OCI-LY7 (cell line): ENCODE measurements at regions not wholly inside any gene's neighbourhood (a gene's known extent, or its start where the extent isn't known, plus 50 kb on each side); places are given as distances from the start of the nearest gene placed in this dataset.

Experiments used
- BruUV-seq: library from RNA; stranded (reverse); fragments of 400-500 nt; replicated peaks from 2 replicates; lab custom pipeline; 2021; lab: Mats Ljungman, UMichigan
- CTCF ChIA-PET: fragments of 300-600 bp; sonication (Branson Sonifier 250); formaldehyde crosslinking; loops from one replicate; lab custom pipeline; 2022; ENCODE audit warnings: antibody characterized with exemption; ENCODE audit not compliant: unreplicated experiment; lab: Charles Lee
- POLR2A ChIA-PET: fragments of 300-600 bp; sonication (Branson Sonifier 250); formaldehyde crosslinking; loops from one replicate; lab custom pipeline; 2022; ENCODE audit warnings: antibody characterized with exemption; lab: Charles Lee
- DNase-seq: peaks from one replicate; pipeline ENCODE4 v3.0.0-alpha.2; 2015; ENCODE audit warnings: low spot score
- H2AFZ ChIP-seq: fragments of 200-600 bp; sonication (generic), shearing (Covaris generic); 2 replicates; pipeline ENCODE4 v1.6.1; 2014; ENCODE audit warnings: mild to moderate bottlenecking, antibody characterized with exemption, low read length, moderate library complexity
- H3K27ac ChIP-seq: fragments of 200-600 bp; sonication (generic); 2 replicates; pipeline ENCODE4 v1.5.1; 2014; ENCODE audit warnings: mixed run types, low read depth, mild to moderate bottlenecking, moderate library complexity, low read length, inconsistent platforms; ENCODE audit not compliant: poor library complexity, severe bottlenecking
- H3K36me3 ChIP-seq: fragments of 200-600 bp; sonication (generic); 2 replicates; pipeline ENCODE4 v1.6.1; 2014; ENCODE audit warnings: mild to moderate bottlenecking, antibody characterized with exemption, low read length, moderate library complexity, mixed read lengths; ENCODE audit not compliant: insufficient read depth
- H3K4me1 ChIP-seq: fragments of 200-600 bp; sonication (generic); 2 replicates; pipeline ENCODE4 v1.5.1; 2014; ENCODE audit warnings: mild to moderate bottlenecking, low read length; ENCODE audit not compliant: insufficient read depth, poor library complexity, severe bottlenecking
- H3K4me2 ChIP-seq: fragments of 200-600 bp; sonication (generic); 2 replicates; pipeline ENCODE4 v1.6.1; 2014; ENCODE audit warnings: mild to moderate bottlenecking, low read length
- H3K4me3 ChIP-seq: fragments of 200-600 bp; sonication (generic); 2 replicates; pipeline ENCODE4 v1.5.1; 2014; ENCODE audit warnings: mild to moderate bottlenecking, low read depth, low read length; ENCODE audit not compliant: poor library complexity, severe bottlenecking
- H3K79me2 ChIP-seq: fragments of 200-600 bp; sonication (generic); 2 replicates; pipeline ENCODE4 v1.6.1; 2016; ENCODE audit warnings: low read depth, mild to moderate bottlenecking, low read length, moderate library complexity, mixed read lengths; ENCODE audit not compliant: insufficient read depth
- H3K9me2 ChIP-seq: fragments of 200-600 bp; sonication (generic); 2 replicates; pipeline ENCODE4 v1.6.1; 2016; ENCODE audit warnings: mild to moderate bottlenecking, low read length, mixed read lengths; ENCODE audit not compliant: insufficient read depth
- H3K9me3 ChIP-seq: fragments of 200-600 bp; sonication (generic); 2 replicates; pipeline ENCODE4 v1.6.1; 2014; ENCODE audit warnings: mild to moderate bottlenecking, mixed run types, low read length, mixed read lengths
- H4K20me1 ChIP-seq: fragments of 200-600 bp; sonication (generic); 2 replicates; pipeline ENCODE4 v1.6.1; 2014; ENCODE audit warnings: mild to moderate bottlenecking, antibody characterized with exemption, low read length, moderate library complexity, mixed read lengths; ENCODE audit not compliant: insufficient read depth
- CTCF ChIP-seq: fragments of 200-600 bp; sonication (generic); conservative IDR thresholded peaks from 2 replicates; pipeline ENCODE4 v1.5.1; 2014; ENCODE audit warnings: mild to moderate bottlenecking, antibody characterized with exemption, low read length, moderate library complexity, mixed read lengths
- EZH2phosphoT487 ChIP-seq: fragments of 200-600 bp; sonication (generic); IDR thresholded peaks from 2 replicates; pipeline ENCODE4 v1.6.1; 2018; ENCODE audit warnings: low read depth, borderline replicate concordance, mild to moderate bottlenecking, mixed run types, antibody characterized with exemption, low read length, moderate library complexity, mixed read lengths
- intact Hi-C: fragments of 100-400 bp; cut with micrococcal nuclease; formaldehyde crosslinking; loops from one replicate; pipeline ENCODE4 v1.10.0; 2022; ENCODE audit not compliant: unreplicated experiment

- no peak overlapping the region for H3K4me3 ChIP-seq
- no peaks in the 10 kb centered on the region for H4K20me1 ChIP-seq
- H3K9me3 ChIP-seq, result no peaks in the 10 kb centered on the region
- CTCF ChIA-PET, result no interaction called here
- H3K9me2 ChIP-seq, result no peaks in the 10 kb centered on the region
- no peaks in the 10 kb centered on the region for H3K4me1 ChIP-seq
- H2AFZ ChIP-seq, result no peak overlapping the region
- no peaks in the 10 kb centered on the region for H3K36me3 ChIP-seq
- POLR2A ChIA-PET, result no interaction called here
- DNase-seq, result no peak
- BruUV-seq, result no TSS peak
- H3K4me2 ChIP-seq, result no peak overlapping the region
- H3K79me2 ChIP-seq, result no peaks in the 10 kb centered on the region
- no peak overlapping the region for H3K27ac ChIP-seq
- TF ChIP-seq CTCF (no peak), EZH2phosphoT487 (no peak)
- intact Hi-C loops, result no loop called here
Measured at GRCh38 chrX:4706961-4707360, 993.5 kb upstream of the PRKX start.

GRCh38 chrX:4690521-4690920 is 977.1 kb upstream of the PRKX start:
- Histone ChIP-seq H3K4me3 (no peak overlapping the region), H3K9me3 (no peaks in the 10 kb centered on the region), H3K27ac (no peak overlapping the region), H3K9me2 (no peaks in the 10 kb centered on the region), H3K36me3 (no peaks in the 10 kb centered on the region), H3K4me1 (no peaks in the 10 kb centered on the region), H3K4me2 (no peak overlapping the region), H3K79me2 (no peaks in the 10 kb centered on the region), H4K20me1 (no peaks in the 10 kb centered on the region), H2AFZ (no peak overlapping the region)
- BruUV-seq, result no TSS peak
- intact Hi-C loops, result no loop called here
- ChIA-PET POLR2A (no interaction called here), CTCF (no interaction called here)
- no peak for DNase-seq
- TF ChIP-seq EZH2phosphoT487 (no peak), CTCF (no peak)

- Histone ChIP-seq H3K9me2 (no peaks in the 10 kb centered on the region), H3K4me3 (no peak overlapping the region), H3K36me3 (no peaks in the 10 kb centered on the region), H3K4me2 (no peak overlapping the region), H3K79me2 (no peaks in the 10 kb centered on the region), H4K20me1 (no peaks in the 10 kb centered on the region), H3K9me3 (no peaks in the 10 kb centered on the region), H3K27ac (no peak overlapping the region), H3K4me1 (no peaks in the 10 kb centered on the region), H2AFZ (no peak overlapping the region)
- no TSS peak for BruUV-seq
- no peak for DNase-seq
- ChIA-PET CTCF (no interaction called here), POLR2A (no interaction called here)
- intact Hi-C loops, result no loop called here
- no peak for TF ChIP-seq EZH2phosphoT487
Measured at GRCh38 chrX:4682636-4683035, 969.2 kb upstream of the PRKX start.
